Right hindlimb (tissue), 1 donor: ENCODE measurements at regions not wholly inside any gene's neighbourhood (a gene's known extent, or its start where the extent isn't known, plus 50 kb on each side); places are given as distances from the start of the nearest gene placed in this dataset.

Experiments used
- DNase-seq: peaks from one replicate; pipeline ENCODE4 v3.0.0-alpha.2; 2018

- DNase-seq: no peak
Observed at GRCh38 chr5:5826911-5827310, 404.4 kb downstream of the ICE1 start.

DNA sequence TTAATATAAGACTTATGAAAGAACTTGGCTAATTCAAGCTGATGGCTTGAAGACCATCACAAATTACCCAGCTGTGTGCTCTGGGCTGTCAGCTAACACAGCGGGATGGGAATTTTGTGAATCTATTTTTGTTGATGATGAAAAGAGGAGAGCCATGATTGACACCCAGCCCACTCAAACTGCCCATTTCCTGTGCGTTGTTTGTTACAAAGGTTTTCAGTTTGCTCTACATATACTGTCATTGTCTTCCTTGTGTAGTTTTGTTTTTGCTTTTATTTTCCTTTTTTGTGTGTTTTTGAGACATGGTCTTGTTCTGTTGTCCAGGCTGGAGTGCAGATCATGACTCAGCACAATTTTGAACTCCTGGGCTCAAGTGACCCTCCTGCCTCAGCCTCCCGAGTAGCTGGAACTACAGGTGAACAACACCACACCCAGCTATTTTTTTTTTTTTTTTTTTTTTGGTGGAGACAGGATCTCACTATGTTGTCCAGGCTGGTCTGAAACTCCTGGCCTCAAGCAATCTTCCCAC, 400.3 kb downstream of the ICE1 start:
- no peak for DNase-seq

DNA sequence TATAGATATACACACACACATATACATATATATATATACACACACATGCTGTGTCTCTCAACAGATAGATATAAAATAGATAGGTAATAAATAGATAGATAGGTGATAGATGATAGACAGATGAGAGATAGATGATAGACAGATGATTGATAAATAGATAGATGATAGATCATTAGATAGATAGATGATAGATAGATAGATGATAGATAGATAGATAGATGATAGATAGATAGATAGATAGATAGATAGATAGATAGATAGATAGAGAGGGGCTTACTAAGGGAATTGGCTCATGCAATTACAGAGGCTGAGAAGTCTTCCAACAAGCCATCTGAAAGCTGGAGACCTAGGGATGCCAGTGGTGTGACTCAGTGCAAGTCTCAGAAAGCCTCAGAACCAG, 394.5 kb downstream of the ICE1 start:
- no peak for DNase-seq

DNA sequence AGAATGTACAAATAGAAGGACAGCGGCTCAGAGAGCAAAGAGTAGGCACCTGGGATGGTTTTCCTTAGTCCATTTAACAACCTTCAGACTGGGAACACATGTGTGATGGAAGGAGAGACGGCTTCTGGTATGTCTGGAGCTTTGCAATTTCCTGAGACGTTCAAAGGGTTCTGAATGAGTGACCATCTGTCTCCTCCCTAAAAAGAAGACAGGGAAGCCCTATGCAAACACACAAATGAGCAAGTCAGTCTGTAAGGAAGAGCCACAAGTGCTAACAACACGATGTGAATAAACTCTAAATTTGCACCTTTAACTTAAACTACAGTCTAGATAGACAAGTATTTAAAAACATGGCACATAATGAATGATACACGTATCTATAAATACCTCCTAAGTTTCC, 391.0 kb downstream of the ICE1 start:
- DNase-seq: no peak

DNA sequence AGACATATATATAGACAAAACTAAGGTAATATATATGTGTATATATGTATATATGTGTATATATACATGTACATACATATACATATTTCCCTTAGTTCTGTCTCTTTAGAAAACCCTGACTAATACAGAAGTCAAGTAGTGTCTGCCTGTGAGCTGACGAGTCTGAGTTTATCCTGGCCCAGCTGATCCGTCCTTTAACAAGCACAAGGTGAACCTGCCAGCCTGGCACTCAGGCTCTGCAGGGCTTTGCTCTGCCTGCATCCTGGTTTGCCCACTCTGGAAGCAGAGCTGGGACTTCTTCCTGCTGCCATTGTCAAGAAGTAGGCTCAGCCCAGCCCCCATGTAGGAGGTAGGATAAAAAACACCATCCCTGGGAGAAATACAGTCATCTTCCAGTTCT, 388.0 kb downstream of the ICE1 start:
- DNase-seq: no peak

GRCh38 chr5:5805916-5806315, 383.4 kb downstream of the ICE1 start:
- DNase-seq: no peak

DNA sequence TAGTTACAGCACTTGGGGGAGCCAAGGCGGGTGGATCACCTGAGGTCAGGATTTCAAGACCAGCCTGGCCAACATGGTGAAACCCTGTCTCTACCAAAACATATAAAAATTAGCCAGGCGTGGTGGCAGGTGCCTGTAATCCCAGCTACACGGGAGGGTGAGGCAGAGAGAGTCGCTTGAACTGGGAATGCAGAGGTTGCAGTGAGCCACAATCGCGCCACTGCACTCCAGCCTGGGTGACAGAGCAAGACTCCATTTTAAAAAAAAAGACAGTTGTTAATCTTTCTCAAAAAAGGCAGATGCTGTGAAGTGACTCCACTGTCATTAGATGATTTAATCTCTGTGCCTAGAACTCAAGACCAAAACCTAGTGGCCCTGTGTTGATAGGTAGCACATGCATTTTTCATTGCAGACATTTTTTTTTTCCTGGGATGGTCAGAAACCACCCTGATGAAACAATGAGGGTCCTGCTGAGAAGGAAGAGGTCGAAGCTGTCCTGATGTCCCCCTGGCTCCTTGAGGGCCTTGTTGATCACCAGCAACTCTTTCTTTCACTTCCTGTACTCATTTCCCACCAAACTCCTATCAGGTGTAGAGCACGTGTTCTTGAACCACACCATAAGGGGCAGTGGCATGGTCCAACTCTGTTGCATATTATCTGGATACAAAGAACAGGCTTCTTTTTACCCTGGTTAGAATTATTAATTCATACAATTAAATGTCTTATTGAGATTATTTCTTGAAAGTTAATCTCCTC, 382.2 kb downstream of the ICE1 start:
- DNase-seq: no peak

- no peak for DNase-seq
Observed at GRCh38 chr5:5800801-5801761, 378.6 kb downstream of the ICE1 start.

GRCh38 chr5:5799826-5800225, 377.3 kb downstream of the ICE1 start:
- no peak for DNase-seq

DNA sequence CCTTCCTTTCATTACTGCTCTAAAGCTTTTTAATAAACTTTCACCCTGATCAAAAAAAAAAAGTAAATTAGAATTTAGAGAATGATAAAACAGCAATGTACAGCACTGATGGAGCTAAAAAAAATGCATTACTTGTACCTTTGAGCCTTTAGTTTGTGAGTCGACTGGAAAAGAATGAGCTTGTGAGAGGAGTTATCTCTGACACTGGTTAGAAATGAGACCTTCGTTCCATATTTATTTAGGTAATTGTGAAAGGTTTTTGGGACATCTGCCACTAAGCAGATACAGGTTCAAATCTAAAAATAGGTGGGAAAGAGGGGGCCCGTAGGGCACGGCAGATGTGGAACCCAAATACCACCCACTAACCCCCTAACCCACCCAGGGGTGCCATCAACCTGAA, 376.8 kb downstream of the ICE1 start:
- no peak for DNase-seq

DNA sequence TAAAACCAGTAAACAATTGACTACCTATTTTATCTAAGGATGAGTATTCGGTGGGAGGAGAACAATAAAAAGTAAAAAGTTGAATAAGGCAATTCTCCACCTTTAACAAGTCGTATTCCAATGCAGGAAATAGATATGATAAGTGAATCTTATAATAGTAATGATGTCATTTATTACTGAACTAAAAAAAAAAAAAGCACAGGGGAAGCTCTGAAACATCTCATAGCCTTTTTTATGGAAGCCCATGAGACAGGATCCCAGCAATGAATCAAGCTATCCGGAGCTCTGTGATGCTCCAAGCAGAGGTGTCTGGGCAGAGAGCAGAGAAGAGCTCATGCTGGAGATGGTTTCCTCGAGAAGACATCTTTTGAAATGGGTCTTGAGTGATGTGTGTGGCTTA, 376.0 kb downstream of the ICE1 start:
- no peak for DNase-seq

GRCh38 chr5:5798041-5798440, 375.6 kb downstream of the ICE1 start:
- DNase-seq: no peak

DNA sequence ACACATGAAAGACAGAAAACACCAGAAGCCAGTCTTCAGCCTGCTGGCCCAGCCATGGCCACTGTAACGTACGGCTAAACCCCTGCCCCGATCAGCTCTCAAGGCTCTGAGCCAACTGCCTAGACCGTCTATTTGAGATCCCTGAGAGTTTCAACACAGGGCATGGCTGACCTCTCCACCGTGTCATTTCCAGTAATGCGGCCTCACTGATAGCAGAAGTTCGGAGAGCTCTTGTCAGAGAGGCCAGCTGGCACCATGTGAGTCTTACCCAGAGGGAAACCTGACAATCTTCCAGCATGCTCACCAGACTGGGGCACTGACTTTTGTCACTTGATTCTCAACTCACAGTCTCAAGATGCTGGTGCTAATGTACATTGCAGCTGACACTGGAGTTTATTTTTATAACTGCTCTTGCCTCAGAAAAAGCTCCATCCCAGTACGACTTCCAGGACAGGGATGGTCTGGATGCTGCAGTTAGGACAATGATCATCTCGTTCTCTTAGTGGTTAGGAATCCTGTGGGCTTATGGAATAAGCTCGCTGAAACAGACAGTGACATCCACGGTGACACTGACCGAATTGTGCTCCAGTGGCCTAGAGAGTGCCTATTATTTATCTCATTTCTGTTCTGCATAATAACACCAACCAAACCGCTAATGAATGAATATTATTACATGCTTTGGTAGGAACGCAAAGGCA, 372.7 kb downstream of the ICE1 start:
- no peak for DNase-seq

GRCh38 chr5:5794118-5794560, 371.7 kb downstream of the ICE1 start:
- DNase-seq: no peak

GRCh38 chr5:5793242-5794117, 371.0 kb downstream of the ICE1 start:
- DNase-seq: no peak

- DNase-seq: no peak
Observed at GRCh38 chr5:5792106-5792505, 369.6 kb downstream of the ICE1 start.

DNA sequence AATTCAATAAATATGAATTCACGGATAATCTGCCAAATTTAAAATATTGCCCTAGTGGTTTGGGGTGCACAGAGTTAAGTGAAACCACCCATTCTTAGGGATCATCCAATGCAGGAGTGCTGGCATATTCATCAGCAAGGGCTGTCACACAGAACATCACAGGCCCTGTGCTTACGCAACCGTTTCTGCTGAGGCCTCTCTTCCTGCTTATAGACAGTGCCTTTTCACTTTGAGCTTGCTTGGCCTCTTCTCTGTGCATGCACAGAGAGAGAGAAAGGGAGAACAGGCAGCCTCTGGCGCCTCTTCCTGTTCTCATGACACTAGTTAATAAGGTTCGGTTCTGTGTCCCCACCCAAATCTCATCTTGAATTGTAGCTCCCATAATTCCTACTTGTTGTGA, 366.3 kb downstream of the ICE1 start:
- no peak for DNase-seq

DNA sequence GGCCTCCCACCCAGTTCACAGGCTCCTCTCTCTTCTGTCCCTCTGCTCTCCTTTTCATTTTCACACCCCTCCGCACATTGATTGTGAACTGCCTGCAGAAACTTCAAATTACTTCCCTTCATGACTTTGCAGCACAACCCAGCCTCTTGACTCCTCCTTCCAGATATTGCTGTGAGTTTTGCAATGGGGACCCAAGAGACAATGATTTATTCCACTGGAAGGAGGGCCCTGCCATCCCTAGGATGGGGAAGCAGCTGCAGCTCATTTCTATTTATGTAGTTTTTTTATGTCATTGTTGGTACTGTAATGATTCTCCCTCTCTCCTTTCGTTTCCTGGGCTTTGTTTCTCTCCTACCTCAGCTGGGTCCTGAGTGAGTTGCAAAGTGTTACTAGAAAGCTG, 364.9 kb downstream of the ICE1 start:
- DNase-seq: no peak

DNA sequence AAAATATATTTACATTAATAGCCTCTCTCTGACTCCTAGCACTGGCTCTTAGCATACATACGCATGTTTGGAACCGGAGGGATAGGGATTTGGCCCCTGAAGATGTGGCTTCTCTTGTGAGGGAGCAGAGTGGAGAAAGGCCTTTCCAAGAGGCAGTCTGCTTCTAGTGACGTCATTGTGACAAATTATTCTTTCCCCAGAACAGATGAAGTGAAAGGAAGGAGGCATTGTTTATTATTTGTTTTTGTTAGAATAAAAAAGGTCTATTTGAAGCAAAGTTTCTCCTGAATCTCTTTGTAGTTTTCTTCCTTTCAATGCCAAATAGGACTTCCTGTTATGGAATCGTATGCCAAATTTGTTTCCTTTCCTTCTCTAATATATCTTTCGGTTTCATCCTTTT, 361.6 kb downstream of the ICE1 start:
- no peak for DNase-seq

GRCh38 chr5:5783021-5783420, 360.5 kb downstream of the ICE1 start:
- no peak for DNase-seq

- no peak for DNase-seq
Observed at GRCh38 chr5:5782402-5782801, 359.9 kb downstream of the ICE1 start.

GRCh38 chr5:5781335-5781734, 358.9 kb downstream of the ICE1 start:
- no peak for DNase-seq
